ENCODE measurements at regions not wholly inside any gene's neighbourhood (a gene's known extent, or its start where the extent isn't known, plus 50 kb on each side); places are given as distances from the start of the nearest gene placed in this dataset.

- in situ Hi-C loops (cut with MboI) = no loop called here
- no peaks in the 10 kb centered on the region for H3K36me3 ChIP-seq (ENCODE audit: low read depth)
- no peaks in the 10 kb centered on the region for H3K9me2 ChIP-seq (ENCODE audit: insufficient read depth)
- no peaks in the 10 kb centered on the region for H3F3A ChIP-seq (ENCODE audit: insufficient read depth)
- no peak overlapping the region for H3K4me2 ChIP-seq (ENCODE audit: unreplicated experiment)
- no peak overlapping the region for H3K9ac ChIP-seq
- WGBS, 2 experiments (ENCODE audit: low coverage in 1 of 2, low lambda C conversion rate in 2 of 2, missing lambda C conversion rate in 2 of 2) = 0 to 2% methylated on average over 1 of the region's 1 CpG
- H3K9me3 ChIP-seq (ENCODE audit: low read depth) = no peaks in the 10 kb centered on the region
- H3K4me1 ChIP-seq (ENCODE audit: insufficient read depth) = no peaks in the 10 kb centered on the region
- H3K27me3 ChIP-seq (replicated peaks; ENCODE audit: insufficient read depth) = no peaks in the 10 kb centered on the region
- TF ChIP-seq EZH2 (IDR thresholded peaks at IDR 0.05; ENCODE audit: insufficient read depth, poor library complexity, severe bottlenecking) (no peak), EZH2phosphoT487 (IDR thresholded peaks at IDR 0.05; ENCODE audit: insufficient read depth, low read depth) (no peak)
- no peaks in the 10 kb centered on the region for H4K20me1 ChIP-seq (ENCODE audit: insufficient read depth)
- no peaks in the 10 kb centered on the region for H3K79me2 ChIP-seq (ENCODE audit: insufficient read depth)
- DNase-seq = no peak
- no peak overlapping the region for H3K27ac ChIP-seq
- no peak overlapping the region for H2AFZ ChIP-seq
- H3K4me3 ChIP-seq = no peak overlapping the region
These were observed 304.6 kb upstream of the CDH12 start for GRCh38 chr5:23157716-23158115.

- H4K20me1 ChIP-seq (ENCODE audit: insufficient read depth) = no peaks in the 10 kb centered on the region
- H3K27ac ChIP-seq = no peak overlapping the region
- H2AFZ ChIP-seq = no peak overlapping the region
- TF ChIP-seq EZH2phosphoT487 (IDR thresholded peaks at IDR 0.05; ENCODE audit: insufficient read depth, low read depth) (no peak), EZH2 (IDR thresholded peaks at IDR 0.05; ENCODE audit: insufficient read depth, poor library complexity, severe bottlenecking) (no peak)
- no peaks in the 10 kb centered on the region for H3K27me3 ChIP-seq (replicated peaks; ENCODE audit: insufficient read depth)
- no peak overlapping the region for H3K4me2 ChIP-seq (ENCODE audit: unreplicated experiment)
- no peaks in the 10 kb centered on the region for H3K9me2 ChIP-seq (ENCODE audit: insufficient read depth)
- in situ Hi-C loops (cut with MboI) = no loop called here
- H3K4me3 ChIP-seq = no peak overlapping the region
- H3K36me3 ChIP-seq (ENCODE audit: low read depth) = no peaks in the 10 kb centered on the region
- no peak for DNase-seq
- 21 to 33% methylated on average over 1 of the region's 1 CpG for WGBS, 2 experiments (ENCODE audit: low coverage in 1 of 2, low lambda C conversion rate in 2 of 2, missing lambda C conversion rate in 2 of 2)
- H3K9me3 ChIP-seq (ENCODE audit: low read depth) = no peaks in the 10 kb centered on the region
- H3K79me2 ChIP-seq (ENCODE audit: insufficient read depth) = no peaks in the 10 kb centered on the region
- no peak overlapping the region for H3K9ac ChIP-seq
- no peaks in the 10 kb centered on the region for H3K4me1 ChIP-seq (ENCODE audit: insufficient read depth)
- no peaks in the 10 kb centered on the region for H3F3A ChIP-seq (ENCODE audit: insufficient read depth)
These were observed 304.0 kb upstream of the CDH12 start for GRCh38 chr5:23157169-23157568.

- Histone ChIP-seq H3K36me3 (ENCODE audit: low read depth) (no peaks in the 10 kb centered on the region), H2AFZ (no peak overlapping the region), H3K9me2 (ENCODE audit: insufficient read depth) (no peaks in the 10 kb centered on the region), H3K4me1 (ENCODE audit: insufficient read depth) (no peaks in the 10 kb centered on the region), H3K4me2 (ENCODE audit: unreplicated experiment) (no peak overlapping the region), H3K9me3 (ENCODE audit: low read depth) (no peaks in the 10 kb centered on the region), H3K27ac (no peak overlapping the region), H4K20me1 (ENCODE audit: insufficient read depth) (no peaks in the 10 kb centered on the region), H3K79me2 (ENCODE audit: insufficient read depth) (no peaks in the 10 kb centered on the region), H3K27me3 (replicated peaks; ENCODE audit: insufficient read depth) (no peaks in the 10 kb centered on the region), H3K4me3 (no peak overlapping the region), H3F3A (ENCODE audit: insufficient read depth) (no peaks in the 10 kb centered on the region), H3K9ac (no peak overlapping the region)
- in situ Hi-C loops (cut with MboI) = no loop called here
- 18 to 22% methylated on average over 5 of the region's 5 CpGs for WGBS, 2 experiments (ENCODE audit: low coverage in 1 of 2, low lambda C conversion rate in 2 of 2, missing lambda C conversion rate in 2 of 2)
- TF ChIP-seq EZH2 (IDR thresholded peaks at IDR 0.05; ENCODE audit: insufficient read depth, poor library complexity, severe bottlenecking) (no peak), EZH2phosphoT487 (IDR thresholded peaks at IDR 0.05; ENCODE audit: insufficient read depth, low read depth) (no peak)
- no peak for DNase-seq
These were observed 294.5 kb upstream of the CDH12 start for GRCh38 chr5:23147625-23148024.

GRCh38 chr5:23146183-23146582 is 293.0 kb upstream of the CDH12 start:
- no peak overlapping the region for H3K4me2 ChIP-seq (ENCODE audit: unreplicated experiment)
- DNase-seq = no peak
- no peaks in the 10 kb centered on the region for H3K4me1 ChIP-seq (ENCODE audit: insufficient read depth)
- H3K36me3 ChIP-seq (ENCODE audit: low read depth) = no peaks in the 10 kb centered on the region
- no peaks in the 10 kb centered on the region for H3F3A ChIP-seq (ENCODE audit: insufficient read depth)
- H4K20me1 ChIP-seq (ENCODE audit: insufficient read depth) = no peaks in the 10 kb centered on the region
- H3K27me3 ChIP-seq (replicated peaks; ENCODE audit: insufficient read depth) = no peaks in the 10 kb centered on the region
- 45 to 56% methylated on average over 9 to 11 of the region's 11 CpGs for WGBS, 2 experiments (ENCODE audit: low coverage in 1 of 2, low lambda C conversion rate in 2 of 2, missing lambda C conversion rate in 2 of 2)
- H3K4me3 ChIP-seq = no peak overlapping the region
- no peak for TF ChIP-seq EZH2 (IDR thresholded peaks at IDR 0.05; ENCODE audit: insufficient read depth, poor library complexity, severe bottlenecking)
- TF ChIP-seq EZH2phosphoT487 (IDR thresholded peaks at IDR 0.05; ENCODE audit: insufficient read depth, low read depth) = no peak
- in situ Hi-C loops (cut with MboI) = no loop called here
- H3K9me2 ChIP-seq (ENCODE audit: insufficient read depth) = no peaks in the 10 kb centered on the region
- H3K9ac ChIP-seq = no peak overlapping the region
- no peaks in the 10 kb centered on the region for H3K79me2 ChIP-seq (ENCODE audit: insufficient read depth)
- H2AFZ ChIP-seq = no peak overlapping the region
- no peak overlapping the region for H3K27ac ChIP-seq
- no peaks in the 10 kb centered on the region for H3K9me3 ChIP-seq (ENCODE audit: low read depth)
